Liver (tissue), 3 donors: ENCODE measurements at regions not wholly inside any gene's neighbourhood (a gene's known extent, or its start where the extent isn't known, plus 50 kb on each side); places are given as distances from the start of the nearest gene placed in this dataset.

ENCODE experiments used
- CTCF ChIP-seq: fragments of 150-350 bp; IDR thresholded peaks from 2 replicates; pipeline ENCODE4 v1.5.1; 2017; ENCODE audit warnings: improper control_type of control experiment, low read depth, low read length; ENCODE audit not compliant: missing input control
- MAX ChIP-seq: IDR thresholded peaks from 2 replicates; pipeline ENCODE4 v1.6.1; 2016; ENCODE audit warnings: antibody characterized with exemption
- RXRA ChIP-seq, 2 donors: IDR thresholded peaks; 2 replicates each; pipeline ENCODE4 v1.6.1; 2017 to 2018; ENCODE audit warnings: antibody characterized with exemption in 2 of 2, mild to moderate bottlenecking in 1 of 2
- YY1 ChIP-seq: IDR thresholded peaks from 2 replicates; pipeline ENCODE4 v1.6.1; 2016; ENCODE audit warnings: antibody characterized with exemption, mild to moderate bottlenecking
- donor health status: healthy.
- donor health status: healthy.

GRCh38 chr14:38724621-38725020 is 378.4 kb downstream of the SEC23A start:
- no peak for TF ChIP-seq CTCF
- TF ChIP-seq MAX: no peak
- TF ChIP-seq RXRA (IDR thresholded peaks at IDR 0.05): no peak
- TF ChIP-seq YY1: no peak
